SK-N-SH treated with all-trans-retinoic acid at 6 μM for 48 hours (cell line): ENCODE measurements at regions not wholly inside any gene's neighbourhood (a gene's known extent, or its start where the extent isn't known, plus 50 kb on each side); places are given as distances from the start of the nearest gene placed in this dataset.

Experiments used
- ARNTL ChIP-seq: fragments of 450-650 bp; formaldehyde crosslinking; IDR thresholded peaks from 2 replicates; pipeline ENCODE4 v1.5.0; 2020; ENCODE audit warnings: low read depth, mild to moderate bottlenecking, moderate library complexity, borderline replicate concordance
- BACH2 ChIP-seq: fragments of 250-450 bp; sonication (Bioruptor Pico); IDR thresholded peaks from 2 replicates; pipeline ENCODE4 v1.9.0; 2021; ENCODE audit warnings: mild to moderate bottlenecking, borderline replicate concordance
- CREB5 ChIP-seq: fragments of 250-450 bp; sonication (Bioruptor Pico); IDR thresholded peaks from 2 replicates; pipeline ENCODE4 v1.5.1; 2020; ENCODE audit warnings: low read depth, mild to moderate bottlenecking, moderate library complexity
- CSDC2 ChIP-seq: fragments of 250-450 bp; sonication (Bioruptor Pico); IDR thresholded peaks from 2 replicates; pipeline ENCODE4 v1.5.0; 2020; ENCODE audit warnings: mild to moderate bottlenecking, moderate library complexity
- GLIS3 ChIP-seq: fragments of 250-450 bp; sonication (Bioruptor Pico); IDR thresholded peaks from 2 replicates; pipeline ENCODE4 v1.5.0; 2020; ENCODE audit warnings: mild to moderate bottlenecking, moderate library complexity
- OSR1 ChIP-seq: fragments of 250-450 bp; sonication (Bioruptor Pico); IDR thresholded peaks from 2 replicates; pipeline ENCODE4 v1.8.0; 2022; ENCODE audit warnings: moderate library complexity, mild to moderate bottlenecking, inconsistent platforms
- PATZ1 ChIP-seq: fragments of 250-450 bp; sonication (Bioruptor Pico); IDR thresholded peaks from 2 replicates; pipeline ENCODE4 v1.8.0; 2020; ENCODE audit warnings: mild to moderate bottlenecking, moderate library complexity, borderline replicate concordance
- RARB ChIP-seq: fragments of 250-450 bp; sonication (Bioruptor Pico); IDR thresholded peaks from 2 replicates; pipeline ENCODE4 v1.8.0; 2021; ENCODE audit warnings: mild to moderate bottlenecking, moderate library complexity
- TOX ChIP-seq: fragments of 250-450 bp; sonication (Bioruptor Pico); IDR thresholded peaks from 2 replicates; pipeline ENCODE4 v1.8.0; 2021; ENCODE audit warnings: mild to moderate bottlenecking, moderate library complexity, borderline replicate concordance
- ZC3H10 ChIP-seq: fragments of 250-450 bp; sonication (Bioruptor Pico); IDR thresholded peaks from 2 replicates; pipeline ENCODE4 v1.5.1; 2021; ENCODE audit warnings: mild to moderate bottlenecking, moderate library complexity
- ZFP3 ChIP-seq: fragments of 250-450 bp; sonication (Bioruptor Pico); IDR thresholded peaks from 2 replicates; pipeline ENCODE4 v1.5.0; 2020; ENCODE audit warnings: mild to moderate bottlenecking, moderate library complexity

- TF ChIP-seq CSDC2 (CRISPR knock-in tag) (no peak), PATZ1 (CRISPR knock-in tag) (no peak), OSR1 (CRISPR knock-in tag) (no peak), BACH2 (CRISPR knock-in tag) (no peak), RARB (CRISPR knock-in tag) (no peak), ZFP3 (no peak), TOX (CRISPR knock-in tag) (no peak), GLIS3 (no peak), CREB5 (CRISPR knock-in tag) (no peak), ARNTL (CRISPR knock-in tag) (no peak), ZC3H10 (CRISPR knock-in tag) (no peak)
Observed at GRCh38 chr10:78451592-78451991, 417.9 kb downstream of the RPS24 start.
